Activated CD8-positive, alpha-beta T cell treated with anti-CD3 and anti-CD28 coated beads, Interleukin-2, amount 10 ng/mL, durations not matched to agents 7 days and 5 days (primary cell): ENCODE measurements at regions not wholly inside any gene's neighbourhood (a gene's known extent, or its start where the extent isn't known, plus 50 kb on each side); places are given as distances from the start of the nearest gene placed in this dataset.
"Not testable (repeated sequence)": the region's sequence is repeated elsewhere in the genome, so short reads cannot be mapped to it uniquely, and the experiment has no call there.

Experiments used
- ATAC-seq: fragments of 150-1000 bp; cut with Tn5 transposase; one replicate; pipeline ENCODE4 v1.10.0; 2021; ENCODE audit warnings: moderate library complexity
- CTCF ChIA-PET: fragments of 350-600 bp; sonication (Branson Sonifier 250); formaldehyde crosslinking; loops from one replicate; lab custom pipeline; 2021; ENCODE audit warnings: antibody characterized with exemption; lab: Charles Lee
- POLR2A ChIA-PET: fragments of 350-600 bp; sonication (Branson Sonifier 250); formaldehyde crosslinking; loops from one replicate; lab custom pipeline; 2021; ENCODE audit warnings: antibody characterized with exemption; lab: Charles Lee
- DNase-seq: peaks from one replicate; pipeline ENCODE4 v3.0.0-alpha.2; 2020
- H3K27ac Mint-ChIP-seq: one replicate; pipeline ENCODE4 v1.8.0; 2021; ENCODE audit warnings: mild to moderate bottlenecking, mixed read lengths
- H3K27me3 Mint-ChIP-seq: one replicate; pipeline ENCODE4 v1.8.0; 2021; ENCODE audit warnings: low read depth, mixed read lengths
- H3K36me3 Mint-ChIP-seq: one replicate; pipeline ENCODE4 v1.8.0; 2021; ENCODE audit warnings: low read depth, mixed read lengths
- H3K4me1 Mint-ChIP-seq: one replicate; pipeline ENCODE4 v1.8.0; 2021; ENCODE audit warnings: low read depth, mixed read lengths
- H3K4me3 Mint-ChIP-seq: one replicate; pipeline ENCODE4 v1.8.0; 2021; ENCODE audit warnings: mild to moderate bottlenecking, mixed read lengths
- H3K9me3 Mint-ChIP-seq: one replicate; pipeline ENCODE4 v1.8.0; 2022; ENCODE audit warnings: mixed read lengths; ENCODE audit not compliant: insufficient read depth

GRCh38 chr21:36263797-36264196, 56.2 kb upstream of the MORC3 start:
- Mint-ChIP-seq H3K9me3 (no peaks in the 10 kb centered on the region), H3K36me3 (peaks cover 29% of the 10 kb centered on the region), H3K27me3 (no peaks in the 10 kb centered on the region), H3K27ac (no peak overlapping the region), H3K4me1 (peaks cover 15% of the 10 kb centered on the region), H3K4me3 (no peak overlapping the region)
- ATAC-seq (no peak), DNase-seq (no peak)
- ChIA-PET POLR2A (interaction anchor here (0.7 to 1.1 kb wide), 2 partner anchors 47 to 56 kb away, joined by 3 to 5 read pairs; partner anchors contain the start of gene MORC3), CTCF (interaction anchor here (1.0 to 1.7 kb wide), 3 partner anchors 22 to 90 kb away, joined by 3 to 8 read pairs (median 4); no protein-coding TSS in a partner anchor)

GRCh38 chr21:36265431-36265830, 54.6 kb upstream of the MORC3 start:
- Mint-ChIP-seq H3K4me1 (peaks cover 5% of the 10 kb centered on the region), H3K4me3 (no peak overlapping the region), H3K27me3 (no peaks in the 10 kb centered on the region), H3K27ac (no peak overlapping the region), H3K9me3 (no peaks in the 10 kb centered on the region), H3K36me3 (peaks cover 26% of the 10 kb centered on the region)
- CTCF ChIA-PET = no interaction called here
- ATAC-seq = no peak
- no peak for DNase-seq
- POLR2A ChIA-PET = interaction anchor here (1.0 to 1.8 kb wide), 2 partner anchors 33 to 54 kb away, joined by 3 to 6 read pairs; no protein-coding TSS in a partner anchor

GRCh38 chr21:36267828-36268227, 52.2 kb upstream of the MORC3 start:
- H3K27me3 Mint-ChIP-seq, CTCF ChIA-PET, H3K4me3 Mint-ChIP-seq, H3K4me1 Mint-ChIP-seq, DNase-seq, ATAC-seq, H3K27ac Mint-ChIP-seq, H3K9me3 Mint-ChIP-seq: not testable (repeated sequence)
- H3K36me3 Mint-ChIP-seq = peaks cover 28% of the 10 kb centered on the region
- POLR2A ChIA-PET = interaction anchor here (0.6 kb wide), 1 partner anchor 198 kb away, joined by 3 read pairs; no protein-coding TSS in a partner anchor

- CTCF ChIA-PET, H3K27me3 Mint-ChIP-seq, ATAC-seq, H3K4me1 Mint-ChIP-seq, H3K9me3 Mint-ChIP-seq, H3K4me3 Mint-ChIP-seq, H3K27ac Mint-ChIP-seq, DNase-seq: not testable (repeated sequence)
- peaks cover 26% of the 10 kb centered on the region for H3K36me3 Mint-ChIP-seq
- POLR2A ChIA-PET = interaction anchor here (0.6 kb wide), 1 partner anchor 198 kb away, joined by 3 read pairs; no protein-coding TSS in a partner anchor
Measured at GRCh38 chr21:36268264-36268663, 51.7 kb upstream of the MORC3 start.
